HL-60/S4 treated with phorbol 12-myristate 13-acetate at 8.2 ng/mL for 4 days and 3 days (cell line): ENCODE measurements at regions not wholly inside any gene's neighbourhood (a gene's known extent, or its start where the extent isn't known, plus 50 kb on each side); places are given as distances from the start of the nearest gene placed in this dataset.

ENCODE experiments used
- in situ Hi-C: fragments of 300-500 bp; cut with MboI; formaldehyde crosslinking; loops from 2 replicates; pipeline ENCODE4 v1.15.0; 2022; ENCODE audit warnings: low sequenced_read_pairs

- in situ Hi-C loops: no loop called here
These were observed 227.6 kb upstream of the PPP1R2C start for GRCh38 chrX:43005561-43005960.

GRCh38 chrX:43008356-43008755, 230.4 kb upstream of the PPP1R2C start:
- in situ Hi-C loops: no loop called here

- in situ Hi-C loops: no loop called here
These were observed 238.1 kb upstream of the PPP1R2C start for GRCh38 chrX:43016021-43016420.

- in situ Hi-C loops: no loop called here
These were observed 240.1 kb upstream of the PPP1R2C start for GRCh38 chrX:43018031-43018430.

- in situ Hi-C loops: no loop called here
These were observed 241.1 kb upstream of the PPP1R2C start for GRCh38 chrX:43019021-43019420.

GRCh38 chrX:43025806-43026315, 247.9 kb upstream of the PPP1R2C start:
- in situ Hi-C loops: no loop called here

GRCh38 chrX:43064096-43064495, 286.1 kb upstream of the PPP1R2C start:
- in situ Hi-C loops: no loop called here

GRCh38 chrX:43065978-43066377, 288.0 kb upstream of the PPP1R2C start:
- in situ Hi-C loops: no loop called here

- in situ Hi-C loops: no loop called here
These were observed 290.7 kb upstream of the PPP1R2C start for GRCh38 chrX:43068639-43069038.

GRCh38 chrX:43083016-43083415, 305.1 kb upstream of the PPP1R2C start:
- in situ Hi-C loops: no loop called here

GRCh38 chrX:43087830-43088229, 309.9 kb upstream of the PPP1R2C start:
- in situ Hi-C loops: no loop called here

- in situ Hi-C loops: no loop called here
These were observed 318.9 kb upstream of the PPP1R2C start for GRCh38 chrX:43096830-43097229.

- in situ Hi-C loops: no loop called here
These were observed 328.0 kb upstream of the PPP1R2C start for GRCh38 chrX:43106009-43106408.

- in situ Hi-C loops: no loop called here
These were observed 330.9 kb upstream of the PPP1R2C start for GRCh38 chrX:43108828-43109227.

- in situ Hi-C loops: no loop called here
These were observed 343.7 kb upstream of the PPP1R2C start for GRCh38 chrX:43121637-43122036.

- in situ Hi-C loops: no loop called here
These were observed 361.7 kb upstream of the PPP1R2C start for GRCh38 chrX:43139645-43140044.

GRCh38 chrX:43140582-43140981, 362.6 kb upstream of the PPP1R2C start:
- in situ Hi-C loops: no loop called here

- in situ Hi-C loops: no loop called here
These were observed 363.9 kb upstream of the PPP1R2C start for GRCh38 chrX:43141885-43142284.

GRCh38 chrX:43148305-43148704, 370.3 kb upstream of the PPP1R2C start:
- in situ Hi-C loops: no loop called here

GRCh38 chrX:43165343-43165920, 387.5 kb upstream of the PPP1R2C start:
- in situ Hi-C loops: no loop called here

- in situ Hi-C loops: no loop called here
These were observed 388.9 kb upstream of the PPP1R2C start for GRCh38 chrX:43166874-43167273.

GRCh38 chrX:43175434-43175833, 397.5 kb upstream of the PPP1R2C start:
- in situ Hi-C loops: no loop called here

GRCh38 chrX:43176686-43177085, 398.7 kb upstream of the PPP1R2C start:
- in situ Hi-C loops: no loop called here
